ENCODE measurements at regions not wholly inside any gene's neighbourhood (a gene's known extent, or its start where the extent isn't known, plus 50 kb on each side); places are given as distances from the start of the nearest gene placed in this dataset.

DNA sequence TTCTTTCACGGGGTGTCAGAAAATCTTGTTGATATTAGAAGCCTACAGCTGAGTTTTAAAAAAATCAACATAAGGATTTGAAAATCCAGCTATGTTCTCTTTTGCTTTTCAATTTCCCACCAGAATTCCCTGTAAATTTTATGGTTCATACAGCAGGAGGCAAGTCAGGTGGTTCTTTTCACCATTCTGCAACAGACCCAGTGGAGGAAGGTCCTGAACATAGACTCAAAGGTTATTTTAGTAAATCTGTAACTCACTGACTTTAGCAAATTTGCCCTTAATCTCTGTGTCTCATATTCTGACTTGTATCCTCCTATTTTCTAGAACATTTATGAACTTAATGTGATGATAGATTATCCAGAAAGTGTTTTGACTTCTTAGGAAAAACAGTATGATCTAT lies 235.4 kb upstream of the E2F7 start:
- POLR2A ChIA-PET: no interaction called here
- Histone ChIP-seq H3K4me1 (ENCODE audit: insufficient read depth, low read length) (no peaks in the 10 kb centered on the region), H3K27ac (ENCODE audit: low read depth in 1 of 2, low read length in 2 of 2) (no peak overlapping the region), H3K9me3 (ENCODE audit: control insufficient read depth in 1 of 2, insufficient read depth in 1 of 2, low read length in 2 of 2) (no peaks in the 10 kb centered on the region), H3K4me3 (ENCODE audit: low read length) (no peak overlapping the region), H3K27me3 (ENCODE audit: control insufficient read depth in 1 of 2, insufficient read depth in 2 of 2, low read length in 2 of 2) (no peaks in the 10 kb centered on the region), H3K36me3 (ENCODE audit: insufficient read depth, low read length) (no peaks in the 10 kb centered on the region)
- H3K36me3 Mint-ChIP-seq (ENCODE audit: low read depth): no peaks in the 10 kb centered on the region
- H3K27me3 Mint-ChIP-seq: no peaks in the 10 kb centered on the region
- no peak overlapping the region for H3K4me3 Mint-ChIP-seq
- intact Hi-C loops (cut with DNase I, micrococcal nuclease): no loop called here
- no peaks in the 10 kb centered on the region for H3K4me1 Mint-ChIP-seq (ENCODE audit: low read depth)
- DNase-seq: no peak
- peaks cover 2% of the 10 kb centered on the region for H3K9me3 Mint-ChIP-seq
- CTCF ChIA-PET: no interaction called here
- ATAC-seq (ENCODE audit: poor library complexity): no peak
- TF ChIP-seq, protein P1, sequence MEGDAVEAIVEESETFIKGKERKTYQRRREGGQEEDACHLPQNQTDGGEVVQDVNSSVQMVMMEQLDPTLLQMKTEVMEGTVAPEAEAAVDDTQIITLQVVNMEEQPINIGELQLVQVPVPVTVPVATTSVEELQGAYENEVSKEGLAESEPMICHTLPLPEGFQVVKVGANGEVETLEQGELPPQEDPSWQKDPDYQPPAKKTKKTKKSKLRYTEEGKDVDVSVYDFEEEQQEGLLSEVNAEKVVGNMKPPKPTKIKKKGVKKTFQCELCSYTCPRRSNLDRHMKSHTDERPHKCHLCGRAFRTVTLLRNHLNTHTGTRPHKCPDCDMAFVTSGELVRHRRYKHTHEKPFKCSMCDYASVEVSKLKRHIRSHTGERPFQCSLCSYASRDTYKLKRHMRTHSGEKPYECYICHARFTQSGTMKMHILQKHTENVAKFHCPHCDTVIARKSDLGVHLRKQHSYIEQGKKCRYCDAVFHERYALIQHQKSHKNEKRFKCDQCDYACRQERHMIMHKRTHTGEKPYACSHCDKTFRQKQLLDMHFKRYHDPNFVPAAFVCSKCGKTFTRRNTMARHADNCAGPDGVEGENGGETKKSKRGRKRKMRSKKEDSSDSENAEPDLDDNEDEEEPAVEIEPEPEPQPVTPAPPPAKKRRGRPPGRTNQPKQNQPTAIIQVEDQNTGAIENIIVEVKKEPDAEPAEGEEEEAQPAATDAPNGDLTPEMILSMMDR (IDR thresholded peaks at IDR 0.05): no peak
- no peak overlapping the region for H3K27ac Mint-ChIP-seq

- peaks cover 4% of the 10 kb centered on the region for H3K9me3 Mint-ChIP-seq
- no peak overlapping the region for H3K4me3 ChIP-seq (ENCODE audit: low read length)
- H3K36me3 ChIP-seq (ENCODE audit: insufficient read depth, low read length): no peaks in the 10 kb centered on the region
- no peaks in the 10 kb centered on the region for H3K4me1 ChIP-seq (ENCODE audit: insufficient read depth, low read length)
- DNase-seq (no peak), ATAC-seq (ENCODE audit: poor library complexity) (no peak)
- intact Hi-C loops (cut with DNase I, micrococcal nuclease): no loop called here
- H3K27ac Mint-ChIP-seq: no peak overlapping the region
- CTCF ChIA-PET: no interaction called here
- no peaks in the 10 kb centered on the region for H3K4me1 Mint-ChIP-seq (ENCODE audit: low read depth)
- H3K36me3 Mint-ChIP-seq (ENCODE audit: low read depth): no peaks in the 10 kb centered on the region
- no peak overlapping the region for H3K4me3 Mint-ChIP-seq
- TF ChIP-seq, protein P1 (IDR thresholded peaks at IDR 0.05): no peak
- H3K9me3 ChIP-seq (ENCODE audit: control insufficient read depth in 1 of 2, insufficient read depth in 1 of 2, low read length in 2 of 2): no peaks in the 10 kb centered on the region
- H3K27me3 ChIP-seq (ENCODE audit: control insufficient read depth in 1 of 2, insufficient read depth in 2 of 2, low read length in 2 of 2): no peaks in the 10 kb centered on the region
- POLR2A ChIA-PET: no interaction called here
- H3K27ac ChIP-seq (ENCODE audit: low read depth in 1 of 2, low read length in 2 of 2): no peak overlapping the region
- H3K27me3 Mint-ChIP-seq: no peaks in the 10 kb centered on the region
These were observed 234.7 kb upstream of the E2F7 start for GRCh38 chr12:77299910-77300669.

DNA sequence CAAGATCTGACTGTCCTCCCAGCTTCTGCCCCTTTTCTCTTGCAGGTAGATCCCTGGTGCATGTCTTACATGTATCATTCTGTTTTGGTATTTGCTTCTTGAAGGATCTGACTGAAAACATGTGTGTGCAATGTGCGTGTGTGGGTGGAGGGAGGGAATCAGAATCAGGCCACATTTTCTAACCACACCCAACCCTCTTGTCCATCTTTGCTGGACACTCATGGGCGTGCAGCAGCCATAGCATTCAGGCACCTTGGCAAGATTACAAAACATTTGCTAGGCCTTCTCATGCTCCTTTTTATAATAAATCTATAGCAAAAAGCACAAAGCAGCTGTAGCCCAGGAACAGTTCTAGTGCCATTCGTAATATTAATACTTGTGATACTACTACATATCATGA lies 233.6 kb upstream of the E2F7 start:
- H3K9me3 ChIP-seq (ENCODE audit: control insufficient read depth in 1 of 2, insufficient read depth in 1 of 2, low read length in 2 of 2): no peaks in the 10 kb centered on the region
- no peaks in the 10 kb centered on the region for H3K36me3 ChIP-seq (ENCODE audit: insufficient read depth, low read length)
- DNase-seq (no peak), ATAC-seq (ENCODE audit: poor library complexity) (no peak)
- Mint-ChIP-seq H3K27ac (no peak overlapping the region), H3K36me3 (ENCODE audit: low read depth) (no peaks in the 10 kb centered on the region), H3K4me3 (no peak overlapping the region), H3K4me1 (ENCODE audit: low read depth) (no peaks in the 10 kb centered on the region), H3K27me3 (no peaks in the 10 kb centered on the region), H3K9me3 (peaks cover 5% of the 10 kb centered on the region)
- no peak overlapping the region for H3K4me3 ChIP-seq (ENCODE audit: low read length)
- TF ChIP-seq, protein P1 (IDR thresholded peaks at IDR 0.05): no peak
- intact Hi-C loops (cut with DNase I, micrococcal nuclease): no loop called here
- ChIA-PET CTCF (no interaction called here), POLR2A (no interaction called here)
- H3K27me3 ChIP-seq (ENCODE audit: control insufficient read depth in 1 of 2, insufficient read depth in 2 of 2, low read length in 2 of 2): no peaks in the 10 kb centered on the region
- H3K4me1 ChIP-seq (ENCODE audit: insufficient read depth, low read length): no peaks in the 10 kb centered on the region
- H3K27ac ChIP-seq (ENCODE audit: low read depth in 1 of 2, low read length in 2 of 2): no peak overlapping the region

All from CD4-positive, alpha-beta T cell (primary cell).